WTC11 (cell line): ENCODE measurements at regions not wholly inside any gene's neighbourhood (a gene's known extent, or its start where the extent isn't known, plus 50 kb on each side); places are given as distances from the start of the nearest gene placed in this dataset.

Experiments
- ATAC-seq: fragments of 200-7000 bp; cut with Tn5 transposase; 2 replicates; pipeline ENCODE4 v1.10.0; 2021; ENCODE audit warnings: mild to moderate bottlenecking, moderate library complexity
- CTCF ChIA-PET: fragments of 300-600 bp; sonication (Branson Sonifier 250); formaldehyde crosslinking; loops from one replicate; lab custom pipeline; 2021; ENCODE audit warnings: antibody characterized with exemption; lab: Charles Lee
- POLR2A ChIA-PET: fragments of 350-600 bp; sonication (Branson Sonifier 250); formaldehyde crosslinking; loops from one replicate; lab custom pipeline; 2021; ENCODE audit warnings: antibody characterized with exemption; lab: Charles Lee
- DNase-seq: peaks from one replicate; pipeline ENCODE4 v3.0.0; 2021; ENCODE audit warnings: low spot score
- H3K27ac Mint-ChIP-seq: 2 replicates; pipeline ENCODE4 v1.8.0; 2021; ENCODE audit warnings: mixed read lengths
- H3K27me3 Mint-ChIP-seq: 2 replicates; pipeline ENCODE4 v1.8.0; 2021; ENCODE audit warnings: low read depth, mild to moderate bottlenecking, moderate library complexity, mixed read lengths
- H3K36me3 Mint-ChIP-seq: 2 replicates; pipeline ENCODE4 v1.8.0; 2021; ENCODE audit warnings: mixed read lengths
- H3K4me1 Mint-ChIP-seq: 2 replicates; pipeline ENCODE4 v1.8.0; 2022; ENCODE audit warnings: mixed read lengths
- H3K4me3 Mint-ChIP-seq: 2 replicates; pipeline ENCODE4 v1.8.0; 2021; ENCODE audit warnings: mild to moderate bottlenecking, moderate library complexity, mixed read lengths
- H3K9me3 Mint-ChIP-seq: 2 replicates; pipeline ENCODE4 v1.8.0; 2021; ENCODE audit warnings: mixed read lengths
- FOXJ3 ChIP-seq: sonication (generic); formaldehyde crosslinking; IDR thresholded peaks from 2 replicates; pipeline ENCODE4 v1.9.0; 2021; ENCODE audit warnings: missing genetic modification reagents, mild to moderate bottlenecking, borderline replicate concordance
- JAZF1 ChIP-seq: fragments of 250-450 bp; sonication (Bioruptor Pico); IDR thresholded peaks from 2 replicates; pipeline ENCODE4 v1.9.0; 2021; ENCODE audit warnings: moderate library complexity, mild to moderate bottlenecking, inconsistent platforms
- JUN ChIP-seq: sonication (generic); formaldehyde crosslinking; IDR thresholded peaks from 2 replicates; pipeline ENCODE4 v1.8.0; 2023; ENCODE audit warnings: mild to moderate bottlenecking, missing genetic modification reagents
- MYBL2 ChIP-seq: sonication (generic); formaldehyde crosslinking; IDR thresholded peaks from 2 replicates; pipeline ENCODE4 v1.8.1; 2023; ENCODE audit warnings: mild to moderate bottlenecking, moderate library complexity, missing genetic modification reagents
- NR1H2 ChIP-seq: sonication (generic); formaldehyde crosslinking; IDR thresholded peaks from 2 replicates; pipeline ENCODE4 v1.9.0; 2021; ENCODE audit warnings: mild to moderate bottlenecking, moderate library complexity, missing genetic modification reagents
- NR3C1 ChIP-seq: sonication (generic); formaldehyde crosslinking; conservative IDR thresholded peaks from 2 replicates; pipeline ENCODE4 v1.8.1; 2023; ENCODE audit warnings: low read depth, mild to moderate bottlenecking, missing genetic modification reagents
- RELA ChIP-seq: sonication (generic); formaldehyde crosslinking; IDR thresholded peaks from 2 replicates; pipeline ENCODE4 v1.8.1; 2022; ENCODE audit warnings: missing genetic modification reagents, mild to moderate bottlenecking, borderline replicate concordance
- ZNF138 ChIP-seq: sonication (generic); formaldehyde crosslinking; conservative IDR thresholded peaks from 2 replicates; pipeline ENCODE4 v1.8.1; 2022; ENCODE audit warnings: mild to moderate bottlenecking, moderate library complexity, missing genetic modification reagents
- TF ChIP-seq, protein P1 (sequence below): sonication (generic); formaldehyde crosslinking; IDR thresholded peaks from 2 replicates; pipeline ENCODE4 v1.8.0; 2022; ENCODE audit warnings: mild to moderate bottlenecking, missing genetic modification reagents
- TF ChIP-seq, protein P2 (sequence below): fragments of 250-450 bp; sonication (Bioruptor Pico); conservative IDR thresholded peaks from 2 replicates; pipeline ENCODE4 v1.9.0; 2021; ENCODE audit warnings: mild to moderate bottlenecking
- TF ChIP-seq, protein P3 (sequence below): sonication (generic); formaldehyde crosslinking; IDR thresholded peaks from 2 replicates; pipeline ENCODE4 v1.8.1; 2022; ENCODE audit warnings: low read depth, missing genetic modification reagents, borderline replicate concordance
- TF ChIP-seq, protein P4 (sequence below): sonication (generic); formaldehyde crosslinking; IDR thresholded peaks from 2 replicates; pipeline ENCODE4 v1.8.1; 2023; ENCODE audit warnings: mild to moderate bottlenecking, missing genetic modification reagents
- TF ChIP-seq, protein P5 (sequence below): sonication (generic); formaldehyde crosslinking; IDR thresholded peaks from 2 replicates; pipeline ENCODE4 v1.8.1; 2023; ENCODE audit warnings: mild to moderate bottlenecking, moderate library complexity, missing genetic modification reagents
- TF ChIP-seq, protein P6 (sequence below): fragments of 250-450 bp; sonication (Bioruptor Pico); IDR thresholded peaks from 2 replicates; pipeline ENCODE4 v1.8.0; 2021; ENCODE audit warnings: mild to moderate bottlenecking
- TF ChIP-seq, protein P7 (sequence below): sonication (generic); formaldehyde crosslinking; conservative IDR thresholded peaks from 2 replicates; pipeline ENCODE4 v1.8.1; 2022; ENCODE audit warnings: mild to moderate bottlenecking, missing genetic modification reagents
- TF ChIP-seq, protein P8 (sequence below): fragments of 250-450 bp; sonication (Bioruptor Pico); IDR thresholded peaks from 2 replicates; pipeline ENCODE4 v1.9.0; 2021; ENCODE audit warnings: mild to moderate bottlenecking
- TF ChIP-seq, protein P9 (sequence below): sonication (generic); formaldehyde crosslinking; IDR thresholded peaks from 2 replicates; pipeline ENCODE4 v1.8.0; 2022; ENCODE audit warnings: missing genetic modification reagents
- TF ChIP-seq, protein P10 (sequence below): sonication (generic); formaldehyde crosslinking; IDR thresholded peaks from 2 replicates; pipeline ENCODE4 v1.8.1; 2023; ENCODE audit warnings: mild to moderate bottlenecking, missing genetic modification reagents, moderate library complexity

DNA sequence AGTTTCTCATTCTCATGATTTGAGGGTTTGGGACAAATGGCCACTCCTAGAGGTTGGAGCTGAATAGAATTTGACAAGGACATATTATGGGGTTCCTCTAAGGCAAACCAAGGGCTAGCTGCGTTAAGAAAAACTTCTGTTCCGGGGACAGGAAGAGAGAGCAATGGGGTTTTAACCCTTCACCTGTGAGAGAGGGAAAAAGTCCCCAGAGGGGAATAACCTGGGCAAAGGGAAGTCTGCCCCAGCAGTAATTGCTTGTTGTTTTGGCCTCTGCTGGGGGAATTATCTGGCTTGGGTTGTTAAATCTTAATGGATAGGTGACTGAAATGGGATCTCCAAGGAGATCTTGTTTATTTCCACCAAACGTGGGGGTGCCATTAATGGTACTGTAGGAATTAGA, 110.1 kb upstream of the MOCS2 start:
- CTCF ChIA-PET: no interaction called here
- no peak overlapping the region for H3K4me3 Mint-ChIP-seq
- TF ChIP-seq, protein P1, sequence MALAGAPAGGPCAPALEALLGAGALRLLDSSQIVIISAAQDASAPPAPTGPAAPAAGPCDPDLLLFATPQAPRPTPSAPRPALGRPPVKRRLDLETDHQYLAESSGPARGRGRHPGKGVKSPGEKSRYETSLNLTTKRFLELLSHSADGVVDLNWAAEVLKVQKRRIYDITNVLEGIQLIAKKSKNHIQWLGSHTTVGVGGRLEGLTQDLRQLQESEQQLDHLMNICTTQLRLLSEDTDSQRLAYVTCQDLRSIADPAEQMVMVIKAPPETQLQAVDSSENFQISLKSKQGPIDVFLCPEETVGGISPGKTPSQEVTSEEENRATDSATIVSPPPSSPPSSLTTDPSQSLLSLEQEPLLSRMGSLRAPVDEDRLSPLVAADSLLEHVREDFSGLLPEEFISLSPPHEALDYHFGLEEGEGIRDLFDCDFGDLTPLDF (CRISPR knock-in tag): no peak
- no peak for TF ChIP-seq FOXJ3 (CRISPR knock-in tag)
- TF ChIP-seq, protein P2, sequence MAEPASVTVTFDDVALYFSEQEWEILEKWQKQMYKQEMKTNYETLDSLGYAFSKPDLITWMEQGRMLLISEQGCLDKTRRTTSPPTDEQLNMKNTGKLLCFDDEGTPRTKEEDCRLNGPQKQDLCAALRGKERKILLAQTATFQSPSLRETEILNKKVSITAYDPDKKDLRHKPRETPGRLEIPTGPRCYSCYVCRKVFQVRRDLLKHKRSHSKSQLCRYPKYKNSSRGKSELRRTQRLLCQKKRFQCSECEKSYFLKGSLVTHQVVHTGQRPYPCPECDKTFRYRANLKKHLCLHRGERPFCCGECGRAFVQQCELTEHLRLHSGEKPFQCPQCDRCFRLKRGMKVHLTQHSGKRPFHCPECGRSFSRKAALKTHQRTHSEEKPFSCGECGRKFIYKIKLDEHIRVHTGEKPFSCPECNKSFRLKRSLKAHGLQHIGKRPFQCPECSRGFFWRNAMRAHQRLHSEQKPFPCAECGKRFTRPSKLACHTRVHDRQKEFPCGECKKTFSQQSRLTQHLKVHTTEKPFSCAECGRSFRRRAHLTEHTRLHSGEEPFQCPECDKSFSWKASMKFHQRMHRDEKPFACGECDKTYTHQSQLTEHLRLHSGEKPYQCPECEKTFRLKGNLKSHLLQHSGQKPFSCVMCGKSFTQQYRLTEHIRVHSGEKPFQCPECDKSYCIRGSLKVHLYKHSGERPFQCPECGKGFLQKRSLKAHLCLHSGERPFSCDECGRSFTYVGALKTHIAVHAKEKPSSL (CRISPR knock-in tag): no peak
- TF ChIP-seq, protein P3, sequence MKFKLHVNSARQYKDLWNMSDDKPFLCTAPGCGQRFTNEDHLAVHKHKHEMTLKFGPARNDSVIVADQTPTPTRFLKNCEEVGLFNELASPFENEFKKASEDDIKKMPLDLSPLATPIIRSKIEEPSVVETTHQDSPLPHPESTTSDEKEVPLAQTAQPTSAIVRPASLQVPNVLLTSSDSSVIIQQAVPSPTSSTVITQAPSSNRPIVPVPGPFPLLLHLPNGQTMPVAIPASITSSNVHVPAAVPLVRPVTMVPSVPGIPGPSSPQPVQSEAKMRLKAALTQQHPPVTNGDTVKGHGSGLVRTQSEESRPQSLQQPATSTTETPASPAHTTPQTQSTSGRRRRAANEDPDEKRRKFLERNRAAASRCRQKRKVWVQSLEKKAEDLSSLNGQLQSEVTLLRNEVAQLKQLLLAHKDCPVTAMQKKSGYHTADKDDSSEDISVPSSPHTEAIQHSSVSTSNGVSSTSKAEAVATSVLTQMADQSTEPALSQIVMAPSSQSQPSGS (CRISPR knock-in tag): no peak
- TF ChIP-seq, protein P4, sequence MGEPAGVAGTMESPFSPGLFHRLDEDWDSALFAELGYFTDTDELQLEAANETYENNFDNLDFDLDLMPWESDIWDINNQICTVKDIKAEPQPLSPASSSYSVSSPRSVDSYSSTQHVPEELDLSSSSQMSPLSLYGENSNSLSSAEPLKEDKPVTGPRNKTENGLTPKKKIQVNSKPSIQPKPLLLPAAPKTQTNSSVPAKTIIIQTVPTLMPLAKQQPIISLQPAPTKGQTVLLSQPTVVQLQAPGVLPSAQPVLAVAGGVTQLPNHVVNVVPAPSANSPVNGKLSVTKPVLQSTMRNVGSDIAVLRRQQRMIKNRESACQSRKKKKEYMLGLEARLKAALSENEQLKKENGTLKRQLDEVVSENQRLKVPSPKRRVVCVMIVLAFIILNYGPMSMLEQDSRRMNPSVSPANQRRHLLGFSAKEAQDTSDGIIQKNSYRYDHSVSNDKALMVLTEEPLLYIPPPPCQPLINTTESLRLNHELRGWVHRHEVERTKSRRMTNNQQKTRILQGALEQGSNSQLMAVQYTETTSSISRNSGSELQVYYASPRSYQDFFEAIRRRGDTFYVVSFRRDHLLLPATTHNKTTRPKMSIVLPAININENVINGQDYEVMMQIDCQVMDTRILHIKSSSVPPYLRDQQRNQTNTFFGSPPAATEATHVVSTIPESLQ (CRISPR knock-in tag): no peak
- TF ChIP-seq, protein P5, sequence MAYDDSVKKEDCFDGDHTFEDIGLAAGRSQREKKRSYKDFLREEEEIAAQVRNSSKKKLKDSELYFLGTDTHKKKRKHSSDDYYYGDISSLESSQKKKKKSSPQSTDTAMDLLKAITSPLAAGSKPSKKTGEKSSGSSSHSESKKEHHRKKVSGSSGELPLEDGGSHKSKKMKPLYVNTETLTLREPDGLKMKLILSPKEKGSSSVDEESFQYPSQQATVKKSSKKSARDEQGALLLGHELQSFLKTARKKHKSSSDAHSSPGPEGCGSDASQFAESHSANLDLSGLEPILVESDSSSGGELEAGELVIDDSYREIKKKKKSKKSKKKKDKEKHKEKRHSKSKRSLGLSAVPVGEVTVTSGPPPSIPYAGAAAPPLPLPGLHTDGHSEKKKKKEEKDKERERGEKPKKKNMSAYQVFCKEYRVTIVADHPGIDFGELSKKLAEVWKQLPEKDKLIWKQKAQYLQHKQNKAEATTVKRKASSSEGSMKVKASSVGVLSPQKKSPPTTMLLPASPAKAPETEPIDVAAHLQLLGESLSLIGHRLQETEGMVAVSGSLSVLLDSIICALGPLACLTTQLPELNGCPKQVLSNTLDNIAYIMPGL: no peak
- TF ChIP-seq ZNF138 (CRISPR knock-in tag): no peak
- no peak for TF ChIP-seq MYBL2
- TF ChIP-seq RELA (CRISPR knock-in tag): no peak
- no peak for TF ChIP-seq JAZF1
- TF ChIP-seq, protein P6, sequence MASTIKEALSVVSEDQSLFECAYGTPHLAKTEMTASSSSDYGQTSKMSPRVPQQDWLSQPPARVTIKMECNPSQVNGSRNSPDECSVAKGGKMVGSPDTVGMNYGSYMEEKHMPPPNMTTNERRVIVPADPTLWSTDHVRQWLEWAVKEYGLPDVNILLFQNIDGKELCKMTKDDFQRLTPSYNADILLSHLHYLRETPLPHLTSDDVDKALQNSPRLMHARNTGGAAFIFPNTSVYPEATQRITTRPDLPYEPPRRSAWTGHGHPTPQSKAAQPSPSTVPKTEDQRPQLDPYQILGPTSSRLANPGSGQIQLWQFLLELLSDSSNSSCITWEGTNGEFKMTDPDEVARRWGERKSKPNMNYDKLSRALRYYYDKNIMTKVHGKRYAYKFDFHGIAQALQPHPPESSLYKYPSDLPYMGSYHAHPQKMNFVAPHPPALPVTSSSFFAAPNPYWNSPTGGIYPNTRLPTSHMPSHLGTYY (CRISPR knock-in tag): no peak
- no peak for TF ChIP-seq NR3C1 (CRISPR knock-in tag)
- TF ChIP-seq, protein P7, sequence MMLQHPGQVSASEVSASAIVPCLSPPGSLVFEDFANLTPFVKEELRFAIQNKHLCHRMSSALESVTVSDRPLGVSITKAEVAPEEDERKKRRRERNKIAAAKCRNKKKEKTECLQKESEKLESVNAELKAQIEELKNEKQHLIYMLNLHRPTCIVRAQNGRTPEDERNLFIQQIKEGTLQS (CRISPR knock-in tag): no peak
- TF ChIP-seq, protein P8, sequence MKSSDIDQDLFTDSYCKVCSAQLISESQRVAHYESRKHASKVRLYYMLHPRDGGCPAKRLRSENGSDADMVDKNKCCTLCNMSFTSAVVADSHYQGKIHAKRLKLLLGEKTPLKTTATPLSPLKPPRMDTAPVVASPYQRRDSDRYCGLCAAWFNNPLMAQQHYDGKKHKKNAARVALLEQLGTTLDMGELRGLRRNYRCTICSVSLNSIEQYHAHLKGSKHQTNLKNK (CRISPR knock-in tag): no peak
- TF ChIP-seq, protein P9, sequence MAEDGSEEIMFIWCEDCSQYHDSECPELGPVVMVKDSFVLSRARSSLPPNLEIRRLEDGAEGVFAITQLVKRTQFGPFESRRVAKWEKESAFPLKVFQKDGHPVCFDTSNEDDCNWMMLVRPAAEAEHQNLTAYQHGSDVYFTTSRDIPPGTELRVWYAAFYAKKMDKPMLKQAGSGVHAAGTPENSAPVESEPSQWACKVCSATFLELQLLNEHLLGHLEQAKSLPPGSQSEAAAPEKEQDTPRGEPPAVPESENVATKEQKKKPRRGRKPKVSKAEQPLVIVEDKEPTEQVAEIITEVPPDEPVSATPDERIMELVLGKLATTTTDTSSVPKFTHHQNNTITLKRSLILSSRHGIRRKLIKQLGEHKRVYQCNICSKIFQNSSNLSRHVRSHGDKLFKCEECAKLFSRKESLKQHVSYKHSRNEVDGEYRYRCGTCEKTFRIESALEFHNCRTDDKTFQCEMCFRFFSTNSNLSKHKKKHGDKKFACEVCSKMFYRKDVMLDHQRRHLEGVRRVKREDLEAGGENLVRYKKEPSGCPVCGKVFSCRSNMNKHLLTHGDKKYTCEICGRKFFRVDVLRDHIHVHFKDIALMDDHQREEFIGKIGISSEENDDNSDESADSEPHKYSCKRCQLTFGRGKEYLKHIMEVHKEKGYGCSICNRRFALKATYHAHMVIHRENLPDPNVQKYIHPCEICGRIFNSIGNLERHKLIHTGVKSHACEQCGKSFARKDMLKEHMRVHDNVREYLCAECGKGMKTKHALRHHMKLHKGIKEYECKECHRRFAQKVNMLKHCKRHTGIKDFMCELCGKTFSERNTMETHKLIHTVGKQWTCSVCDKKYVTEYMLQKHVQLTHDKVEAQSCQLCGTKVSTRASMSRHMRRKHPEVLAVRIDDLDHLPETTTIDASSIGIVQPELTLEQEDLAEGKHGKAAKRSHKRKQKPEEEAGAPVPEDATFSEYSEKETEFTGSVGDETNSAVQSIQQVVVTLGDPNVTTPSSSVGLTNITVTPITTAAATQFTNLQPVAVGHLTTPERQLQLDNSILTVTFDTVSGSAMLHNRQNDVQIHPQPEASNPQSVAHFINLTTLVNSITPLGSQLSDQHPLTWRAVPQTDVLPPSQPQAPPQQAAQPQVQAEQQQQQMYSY: no peak
- TF ChIP-seq, protein P10, sequence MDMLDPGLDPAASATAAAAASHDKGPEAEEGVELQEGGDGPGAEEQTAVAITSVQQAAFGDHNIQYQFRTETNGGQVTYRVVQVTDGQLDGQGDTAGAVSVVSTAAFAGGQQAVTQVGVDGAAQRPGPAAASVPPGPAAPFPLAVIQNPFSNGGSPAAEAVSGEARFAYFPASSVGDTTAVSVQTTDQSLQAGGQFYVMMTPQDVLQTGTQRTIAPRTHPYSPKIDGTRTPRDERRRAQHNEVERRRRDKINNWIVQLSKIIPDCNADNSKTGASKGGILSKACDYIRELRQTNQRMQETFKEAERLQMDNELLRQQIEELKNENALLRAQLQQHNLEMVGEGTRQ (CRISPR knock-in tag): no peak
- no peak for TF ChIP-seq NR1H2 (CRISPR knock-in tag)
- no peak for TF ChIP-seq JUN (CRISPR knock-in tag)
- TF ChIP-seq, all 79 proteins: peak for 0
- DNase-seq: no peak
- Mint-ChIP-seq H3K27ac (no peak overlapping the region), H3K4me1 (peaks cover 11% of the 10 kb centered on the region), H3K27me3 (no peaks in the 10 kb centered on the region; the same call in none of the 2 replicates), H3K36me3 (peaks cover 25% of the 10 kb centered on the region), H3K9me3 (peaks cover 44% of the 10 kb centered on the region)
- ATAC-seq: no peak
- POLR2A ChIA-PET: no interaction called here
